Cardiac fibroblast (primary cell): ENCODE measurements at regions not wholly inside any gene's neighbourhood (a gene's known extent, or its start where the extent isn't known, plus 50 kb on each side); places are given as distances from the start of the nearest gene placed in this dataset.

Experiments used
- DNase-seq, 2 donors: peaks; one replicate each; pipeline versions ENCODE4 v3.0.0 to v3.0.0-alpha.2; 2010; ENCODE audit warnings: low read depth in 2 of 2
- H3K4me3 ChIP-seq, 2 donors: replicated peaks in 1 of 2; 1 replicate in 1 of 2; 2 replicates in 1 of 2; pipeline ENCODE4 v1.5.1; 2011; ENCODE audit warnings: low read depth in 2 of 2, low read length in 2 of 2, mild to moderate bottlenecking in 2 of 2, moderate library complexity in 1 of 2
- CTCF ChIP-seq: IDR thresholded peaks from one replicate; pipeline ENCODE4 v1.5.1; 2011; ENCODE audit warnings: low read depth, mild to moderate bottlenecking, low read length, inconsistent platforms

GRCh38 chr5:169411786-169412430, 111.0 kb upstream of the SLIT3 start:
- H3K4me3 ChIP-seq, result no peak overlapping the region
- DNase-seq, result no peak
- no peak for TF ChIP-seq CTCF

- TF ChIP-seq CTCF, result no peak
- H3K4me3 ChIP-seq, result no peak overlapping the region
- DNase-seq, result no peak
These were observed 110.3 kb upstream of the SLIT3 start for GRCh38 chr5:169410996-169411783.

GRCh38 chr5:169408731-169409130, 107.8 kb upstream of the SLIT3 start:
- TF ChIP-seq CTCF, result no peak
- no peak overlapping the region for H3K4me3 ChIP-seq
- DNase-seq, result no peak

- no peak for DNase-seq
- TF ChIP-seq CTCF, result no peak
- no peak overlapping the region for H3K4me3 ChIP-seq
These were observed 107.2 kb upstream of the SLIT3 start for GRCh38 chr5:169408171-169408570.

DNA sequence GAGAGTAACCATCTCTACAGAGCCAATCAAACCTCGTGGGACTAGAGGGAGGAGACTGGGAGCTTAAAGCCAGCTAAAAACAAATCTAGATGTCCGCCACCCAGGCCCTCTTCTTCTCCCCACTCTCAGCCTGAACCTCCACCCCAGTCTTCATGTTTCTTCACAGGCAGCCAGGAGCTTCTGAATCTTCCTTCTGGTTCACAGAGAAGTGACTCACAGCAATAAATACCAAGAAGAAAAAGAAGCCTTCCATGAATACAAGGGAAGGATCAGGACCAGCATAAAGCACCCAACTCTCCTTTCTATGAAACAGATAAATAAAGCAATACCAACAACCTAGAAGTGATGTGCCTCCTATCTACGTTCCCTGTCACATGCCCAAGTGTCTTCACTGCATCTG, 103.3 kb upstream of the SLIT3 start:
- DNase-seq, result no peak
- no peak overlapping the region for H3K4me3 ChIP-seq
- no peak for TF ChIP-seq CTCF

GRCh38 chr5:169398515-169398914, 97.6 kb upstream of the SLIT3 start:
- H3K4me3 ChIP-seq, result no peak overlapping the region
- DNase-seq, result no peak
- TF ChIP-seq CTCF, result no peak
